ENCODE measurements at regions not wholly inside any gene's neighbourhood (a gene's known extent, or its start where the extent isn't known, plus 50 kb on each side); places are given as distances from the start of the nearest gene placed in this dataset.
"Not testable (repeated sequence)": the region's sequence is repeated elsewhere in the genome, so short reads cannot be mapped to it uniquely, and the experiment has no call there.

DNA sequence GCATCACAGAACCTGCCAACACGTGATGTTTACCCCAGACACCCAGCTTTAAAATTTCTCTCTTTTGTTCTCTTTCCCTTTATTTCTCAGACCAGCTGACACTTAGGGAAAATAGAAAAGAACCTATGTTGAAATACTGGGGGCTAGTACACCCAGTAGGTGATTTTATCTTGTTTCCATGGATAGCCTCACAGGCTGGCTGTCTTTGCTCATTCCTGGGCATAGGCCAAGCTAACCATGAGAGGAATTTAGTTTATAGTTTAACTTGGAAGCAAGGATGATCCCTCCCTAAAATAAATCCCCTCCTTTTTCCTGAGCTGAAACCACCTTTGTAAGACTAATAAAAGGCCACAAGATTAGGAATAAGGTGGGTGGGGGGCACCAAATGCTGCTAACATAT is 362.7 kb downstream of the GJA1 start:
- peaks cover 14% of the 10 kb centered on the region for H3K4me1 ChIP-seq
- CTCF ChIA-PET; POLR2A ChIA-PET; FAIRE-seq; H3K4me2 ChIP-seq; H3K4me3 ChIP-seq; DNase-seq (ENCODE audit: low read depth in 1 of 2, low spot score in 1 of 2); H3K9me3 ChIP-seq; ATAC-seq: not testable (repeated sequence)
- H3K27ac ChIP-seq = peak overlapping the region in 1 of 2 experiments; percentile 6; a peak in 1 of 6 replicates
- WGBS (ENCODE audit: missing lambda C conversion rate) = 75% methylated on average over 1 of the region's 1 CpG

DNA sequence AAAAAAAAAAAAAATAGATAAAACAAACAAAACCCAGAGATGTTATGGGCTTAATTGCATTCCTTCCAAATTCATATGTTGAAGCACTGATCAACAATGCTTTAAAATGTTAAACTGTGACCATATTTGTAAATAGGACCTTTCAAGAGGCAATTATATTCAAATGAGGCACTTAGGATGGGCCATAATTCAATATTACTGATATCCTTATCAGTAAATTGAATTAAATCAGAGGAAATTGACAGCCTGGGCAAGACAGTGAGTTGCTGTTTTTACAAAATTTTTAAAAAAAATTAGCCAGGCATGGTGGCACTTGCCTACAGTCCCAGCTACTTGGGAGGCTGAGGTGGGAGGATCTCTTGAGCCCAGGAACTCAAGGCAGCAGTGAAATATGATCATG is 364.1 kb downstream of the GJA1 start:
- FAIRE-seq (no peak), DNase-seq (ENCODE audit: low read depth in 1 of 2, low spot score in 1 of 2) (no peak), ATAC-seq (no peak)
- Histone ChIP-seq H3K4me3 (no peak overlapping the region), H3K27ac (no peak overlapping the region), H3K4me1 (peaks cover 8% of the 10 kb centered on the region; the same call in 2 of the 3 replicates), H3K9me3 (peaks cover 6% of the 10 kb centered on the region; the same call in 1 of the 3 replicates), H3K4me2 (no peak overlapping the region)
- TF ChIP-seq RNF2 (IDR thresholded peaks at IDR 0.05; ENCODE audit: borderline replicate concordance, low read depth) = no peak
- no peak for TF ChIP-seq MAX (IDR thresholded peaks at IDR 0.05)
- no peak for TF ChIP-seq CEBPB (IDR thresholded peaks at IDR 0.05)
- TF ChIP-seq FOXS1 (CRISPR knock-in tag; IDR thresholded peaks at IDR 0.05) = no peak
- ChIA-PET POLR2A (no interaction called here), CTCF (no interaction called here)

DNA sequence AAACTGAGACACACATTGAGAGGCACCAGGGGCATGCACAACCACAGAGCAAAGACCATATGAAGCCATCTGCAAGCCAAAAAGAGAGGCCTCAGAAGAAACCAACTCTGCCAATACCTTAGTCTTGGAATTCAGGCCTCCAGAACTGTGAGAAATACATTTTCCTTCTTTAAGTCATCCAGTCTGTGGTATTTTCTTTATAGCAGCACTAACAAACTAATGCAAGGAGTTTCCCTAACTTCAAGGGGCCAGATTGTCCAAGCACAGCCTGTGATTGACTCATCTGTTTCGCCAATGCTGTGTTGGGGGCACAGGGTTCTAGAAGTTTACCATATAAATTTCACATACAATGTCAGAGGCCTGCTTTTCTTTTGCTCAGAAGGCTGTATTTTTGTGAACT is 364.6 kb downstream of the GJA1 start:
- ChIA-PET POLR2A (no interaction called here), CTCF (no interaction called here)
- no peak overlapping the region for H3K27ac ChIP-seq
- DNase-seq (ENCODE audit: low read depth in 1 of 2, low spot score in 1 of 2) (no peak), ATAC-seq (no peak), FAIRE-seq (no peak)
- peaks cover 3% of the 10 kb centered on the region; the same call in 2 of the 3 replicates for H3K4me1 ChIP-seq
- no peak overlapping the region for H3K4me3 ChIP-seq
- TF ChIP-seq FOSB (CRISPR knock-in tag; IDR thresholded peaks at IDR 0.05) = no peak
- no peak for TF ChIP-seq HEYL (CRISPR knock-in tag; IDR thresholded peaks at IDR 0.05)
- no peak for TF ChIP-seq CBX2 (IDR thresholded peaks at IDR 0.05; ENCODE audit: borderline replicate concordance, low read depth)
- TF ChIP-seq BHLHE40 (IDR thresholded peaks at IDR 0.05; ENCODE audit: low read depth, low read length) = no peak
- no peak for TF ChIP-seq HOXB5 (CRISPR knock-in tag; IDR thresholded peaks at IDR 0.05)
- TF ChIP-seq KDM5A (IDR thresholded peaks at IDR 0.05) = no peak
- TF ChIP-seq MAZ (IDR thresholded peaks at IDR 0.05; ENCODE audit: borderline replicate concordance, low read depth, low read length) = no peak
- TF ChIP-seq ELK1 (IDR thresholded peaks at IDR 0.05; ENCODE audit: low read depth, low read length) = no peak
- no peak for TF ChIP-seq RARB (CRISPR knock-in tag; IDR thresholded peaks at IDR 0.05)
- TF ChIP-seq TP53 (CRISPR knock-in tag; IDR thresholded peaks at IDR 0.05) = no peak
- no peak for TF ChIP-seq SMC3 (IDR thresholded peaks at IDR 0.05)
- TF ChIP-seq ZSCAN20 (CRISPR knock-in tag; IDR thresholded peaks at IDR 0.05) = no peak
- TF ChIP-seq NFE2L2 (conservative IDR thresholded peaks at IDR 0.05; ENCODE audit: low read length) = no peak
- TF ChIP-seq ZC3H11A (IDR thresholded peaks at IDR 0.05) = no peak
- TF ChIP-seq HOXB13 (CRISPR knock-in tag; IDR thresholded peaks at IDR 0.05; ENCODE audit: low read depth) = no peak
- no peak for TF ChIP-seq POLR2A (IDR thresholded peaks at IDR 0.05; ENCODE audit: low read length)
- TF ChIP-seq NPAS2 (CRISPR knock-in tag; IDR thresholded peaks at IDR 0.05; ENCODE audit: borderline replicate concordance) = no peak
- no peak for TF ChIP-seq RNF2 (IDR thresholded peaks at IDR 0.05; ENCODE audit: borderline replicate concordance, low read depth)
- TF ChIP-seq PHF8 (IDR thresholded peaks at IDR 0.05; ENCODE audit: borderline replicate concordance, low read depth) = no peak
- no peak for TF ChIP-seq CHD2 (IDR thresholded peaks at IDR 0.05; ENCODE audit: low read length, partially characterized antibody)
- peaks cover 6% of the 10 kb centered on the region; the same call in 1 of the 3 replicates for H3K9me3 ChIP-seq
- H3K4me2 ChIP-seq = no peak overlapping the region
- WGBS (ENCODE audit: missing lambda C conversion rate) = 58% methylated on average over 1 of the region's 1 CpG

DNA sequence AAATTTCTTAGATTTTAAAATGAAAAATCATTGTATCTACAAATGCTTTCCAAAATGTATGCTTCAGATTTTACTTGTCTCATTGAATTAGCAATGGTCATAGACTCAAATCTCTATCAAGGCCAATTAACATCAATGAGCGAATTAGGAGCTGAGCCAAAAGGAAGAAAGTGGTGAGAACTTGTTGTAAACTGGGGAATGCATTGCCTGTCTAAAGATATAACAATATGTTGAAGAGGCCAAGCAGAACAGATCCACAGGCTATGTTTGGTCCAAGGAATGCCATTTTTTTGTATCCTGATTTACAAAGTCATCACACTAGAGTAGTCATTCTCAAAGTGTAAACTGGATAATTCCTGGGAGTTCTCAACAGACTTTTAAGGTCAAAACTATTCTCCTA is 370.7 kb downstream of the GJA1 start:
- H3K9me3 ChIP-seq = no peaks in the 10 kb centered on the region
- FAIRE-seq (no peak), ATAC-seq (no peak), DNase-seq (ENCODE audit: low read depth in 1 of 2, low spot score in 1 of 2) (no peak)
- WGBS (ENCODE audit: missing lambda C conversion rate) = 100% methylated on average over 1 of the region's 1 CpG
- no peak overlapping the region for H3K27ac ChIP-seq
- no peak overlapping the region for H3K4me2 ChIP-seq
- ChIA-PET CTCF (no interaction called here), POLR2A (interaction anchor here (0.6 kb wide), 3 partner anchors 48 to 370 kb away, joined by 3 to 4 read pairs (median 3); partner anchors contain the start of gene GJA1)
- H3K4me1 ChIP-seq = no peaks in the 10 kb centered on the region
- no peak overlapping the region for H3K4me3 ChIP-seq
- TF ChIP-seq TFCP2L1 (CRISPR knock-in tag; IDR thresholded peaks at IDR 0.05) (no peak), CEBPB (IDR thresholded peaks at IDR 0.05) (no peak), PBX3 (IDR thresholded peaks at IDR 0.05) (no peak)
- TF ChIP-seq, protein P1, sequence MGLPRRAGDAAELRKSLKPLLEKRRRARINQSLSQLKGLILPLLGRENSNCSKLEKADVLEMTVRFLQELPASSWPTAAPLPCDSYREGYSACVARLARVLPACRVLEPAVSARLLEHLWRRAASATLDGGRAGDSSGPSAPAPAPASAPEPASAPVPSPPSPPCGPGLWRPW (IDR thresholded peaks at IDR 0.05) = no peak

All from A549 (cell line).